Stimulated activated CD4-positive, alpha-beta T cell treated with anti-CD3 and anti-CD28 coated beads, Interleukin-12 subunit alpha, Interleukin-12 subunit beta, amount 100 ng/mL, for 48 hours (primary cell): ENCODE measurements at regions not wholly inside any gene's neighbourhood (a gene's known extent, or its start where the extent isn't known, plus 50 kb on each side); places are given as distances from the start of the nearest gene placed in this dataset.

Experiments
- DNase-seq, 3 donors: peaks; one replicate each; pipeline ENCODE4 v3.0.0-alpha.2; 2020; ENCODE audit warnings: low read depth in 2 of 3, low spot score in 1 of 3

GRCh38 chr16:64254443-64255367 is 867.2 kb downstream of the CDH11 start:
- no peak for DNase-seq

GRCh38 chr16:64253525-64253924 is 868.3 kb downstream of the CDH11 start:
- no peak for DNase-seq

- DNase-seq = no peak
Measured at GRCh38 chr16:64253096-64253495, 868.8 kb downstream of the CDH11 start.

- no peak for DNase-seq
Measured at GRCh38 chr16:64251742-64252141, 870.1 kb downstream of the CDH11 start.

GRCh38 chr16:64250866-64251265 is 871.0 kb downstream of the CDH11 start:
- DNase-seq = no peak

- DNase-seq = no peak
Measured at GRCh38 chr16:64242492-64242891, 879.4 kb downstream of the CDH11 start.

GRCh38 chr16:64240586-64240985 is 881.3 kb downstream of the CDH11 start:
- DNase-seq = no peak

- no peak for DNase-seq
Measured at GRCh38 chr16:64238571-64238970, 883.3 kb downstream of the CDH11 start.

- no peak for DNase-seq
Measured at GRCh38 chr16:64236316-64236715, 885.5 kb downstream of the CDH11 start.

GRCh38 chr16:64234200-64234599 is 887.7 kb downstream of the CDH11 start:
- DNase-seq = no peak

- no peak for DNase-seq
Measured at GRCh38 chr16:64225696-64226095, 896.2 kb downstream of the CDH11 start.

GRCh38 chr16:64225036-64225435 is 896.8 kb downstream of the CDH11 start:
- no peak for DNase-seq

- DNase-seq = no peak
Measured at GRCh38 chr16:64217789-64218535, 903.9 kb downstream of the CDH11 start.

- no peak for DNase-seq
Measured at GRCh38 chr16:64215730-64216129, 906.1 kb downstream of the CDH11 start.

- no peak for DNase-seq
Measured at GRCh38 chr16:64211331-64211730, 910.5 kb downstream of the CDH11 start.

GRCh38 chr16:64206862-64207261 is 915.0 kb downstream of the CDH11 start:
- no peak for DNase-seq

- no peak for DNase-seq
Measured at GRCh38 chr16:64203126-64203525, 918.7 kb downstream of the CDH11 start.

GRCh38 chr16:64202571-64202970 is 919.3 kb downstream of the CDH11 start:
- DNase-seq = no peak

GRCh38 chr16:64196444-64196843 is 925.4 kb downstream of the CDH11 start:
- no peak for DNase-seq

- DNase-seq = no peak
Measured at GRCh38 chr16:64185954-64186353, 935.9 kb downstream of the CDH11 start.

GRCh38 chr16:64184156-64184555 is 937.7 kb downstream of the CDH11 start:
- no peak for DNase-seq

- no peak for DNase-seq
Measured at GRCh38 chr16:64182985-64183384, 938.9 kb downstream of the CDH11 start.
